T-helper 22 cell (primary cell): ENCODE measurements at regions not wholly inside any gene's neighbourhood (a gene's known extent, or its start where the extent isn't known, plus 50 kb on each side); places are given as distances from the start of the nearest gene placed in this dataset.
A peak's percentile ranks its signal among the peaks of the same experiment; 100 is the strongest.
"Not testable (repeated sequence)": the region's sequence is repeated elsewhere in the genome, so short reads cannot be mapped to it uniquely, and the experiment has no call there.

ENCODE experiments used
- DNase-seq: peaks from one replicate; pipeline ENCODE4 v3.0.0-alpha.2; 2020; ENCODE audit warnings: low read depth

DNA sequence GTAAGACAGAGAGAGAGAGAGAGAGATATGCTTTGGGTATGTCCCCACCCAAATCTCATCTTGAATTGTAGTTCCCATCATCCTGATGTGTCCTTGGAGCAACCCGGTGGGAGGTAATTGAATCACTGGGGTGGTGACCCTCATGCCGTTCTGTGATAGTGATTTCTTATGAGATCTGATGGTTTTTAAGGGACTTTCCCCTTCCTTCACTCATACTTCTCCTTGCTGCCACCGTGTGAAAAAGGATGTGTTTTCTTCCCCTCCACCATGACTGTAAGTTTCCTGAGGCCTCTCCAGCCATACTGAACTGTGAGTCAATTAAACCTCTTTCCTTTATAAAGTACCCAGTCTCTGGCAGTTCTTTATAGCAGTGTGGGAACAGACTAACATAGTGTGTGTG, 60.3 kb downstream of the EOMES start:
- DNase-seq = no peak

DNA sequence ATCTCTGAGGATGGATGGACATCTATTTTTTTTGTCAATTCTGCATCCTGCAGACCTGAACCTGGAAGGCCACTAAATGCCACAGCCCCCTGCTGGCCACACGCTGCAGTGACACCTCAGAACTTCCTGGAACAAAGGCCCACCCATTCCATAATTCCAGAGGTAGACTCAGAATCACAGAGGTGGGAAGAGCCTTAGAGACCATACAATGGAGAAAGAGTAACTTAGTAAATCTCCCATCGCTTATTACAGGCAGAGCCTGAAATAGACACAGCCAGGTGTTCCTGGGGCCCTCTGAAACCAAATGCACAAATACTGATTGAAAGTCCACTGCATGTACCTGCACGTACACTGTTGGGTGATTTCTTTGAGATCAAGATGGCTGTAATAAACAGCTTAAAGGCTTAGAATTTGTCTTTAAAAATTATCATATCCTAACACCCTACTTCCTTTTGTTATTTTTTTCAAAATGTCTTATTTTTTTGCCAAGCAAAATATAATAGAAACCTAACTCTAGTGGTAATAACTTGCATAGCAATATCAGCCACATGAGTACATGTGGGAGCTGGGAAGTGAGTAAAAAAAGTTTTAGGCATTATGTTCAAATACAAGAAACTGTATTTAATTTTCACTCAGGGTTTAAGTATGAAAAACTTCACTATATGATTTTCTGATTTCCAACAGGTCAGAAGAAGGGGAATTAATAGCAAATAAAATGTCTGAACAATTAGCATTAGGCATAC, 62.7 kb downstream of the EOMES start:
- peak; percentile 2 for DNase-seq

DNA sequence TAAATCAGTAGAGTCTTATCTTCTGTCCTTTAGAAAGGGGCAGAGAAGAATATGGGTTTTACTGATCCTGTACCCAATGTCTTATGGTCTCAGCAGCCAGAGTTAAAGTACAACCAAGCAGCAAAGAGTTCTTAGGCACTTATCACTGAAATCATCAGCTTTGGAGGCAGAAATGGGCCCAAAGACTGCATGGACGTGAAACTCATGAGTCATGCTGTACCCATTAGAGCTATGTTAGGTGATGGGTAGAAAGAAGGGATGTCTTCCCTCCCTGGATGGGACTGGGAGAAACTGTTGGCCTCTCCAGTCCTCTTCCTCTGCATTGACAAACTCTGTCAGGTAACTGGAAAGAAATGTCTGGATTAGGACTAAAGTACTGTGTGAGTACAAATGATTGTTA, 63.4 kb downstream of the EOMES start:
- DNase-seq = no peak

DNA sequence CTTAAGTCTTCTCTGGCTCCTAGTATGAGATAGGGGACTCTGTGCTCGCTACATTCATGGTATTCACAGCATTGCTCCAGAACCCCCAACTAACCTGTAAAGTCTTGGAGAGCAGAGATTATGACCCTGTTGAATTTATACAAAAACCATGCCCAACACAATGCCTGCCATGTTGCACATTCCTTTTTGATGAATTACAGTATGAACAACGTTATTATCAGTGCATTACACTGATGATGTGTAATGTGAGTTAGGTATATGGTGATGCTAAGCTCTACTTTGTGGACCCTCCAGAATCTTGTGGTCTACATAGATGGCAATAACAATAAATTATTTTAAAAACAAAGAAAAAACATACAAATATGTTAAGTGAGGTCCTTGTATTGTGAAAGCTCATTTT, 64.3 kb downstream of the EOMES start:
- DNase-seq = no peak

DNA sequence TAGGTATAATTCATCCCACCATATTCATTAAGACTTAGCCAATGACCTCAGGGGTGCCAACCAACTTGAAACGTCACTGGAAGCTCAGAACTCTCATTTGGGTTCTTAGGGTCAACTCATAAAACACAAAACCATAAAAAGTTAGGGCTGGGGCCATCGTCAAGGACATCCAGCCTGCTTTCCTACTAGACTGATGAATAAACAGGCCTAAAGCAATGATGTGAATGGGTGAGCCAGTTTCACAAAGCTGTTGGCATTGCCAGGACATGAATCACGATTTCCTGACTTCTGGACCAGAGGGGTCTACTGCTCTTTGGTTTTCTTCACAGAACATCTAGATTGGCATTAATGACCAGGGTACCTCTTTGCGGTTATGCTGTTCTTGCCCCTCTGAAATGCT, 64.7 kb downstream of the EOMES start:
- no peak for DNase-seq

DNA sequence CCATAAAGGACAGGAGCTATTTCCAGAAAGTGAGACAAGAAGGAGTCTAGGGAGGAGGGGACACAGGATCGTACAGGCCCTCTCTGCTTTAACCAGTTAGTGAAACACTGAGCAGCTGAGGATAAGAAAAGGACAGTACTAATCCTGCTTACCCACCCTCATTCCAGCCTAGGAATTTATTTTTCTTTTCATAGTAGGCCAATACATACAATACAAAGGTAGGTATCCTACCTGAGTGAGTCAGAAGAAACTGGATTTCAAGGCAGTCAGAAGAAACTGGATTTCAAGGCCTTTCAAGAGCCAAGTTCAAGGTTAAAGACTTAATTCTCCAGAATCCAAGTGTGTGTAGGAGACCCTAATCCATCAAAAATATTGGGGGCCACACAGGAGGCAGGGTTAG, 65.3 kb downstream of the EOMES start:
- DNase-seq = no peak

DNA sequence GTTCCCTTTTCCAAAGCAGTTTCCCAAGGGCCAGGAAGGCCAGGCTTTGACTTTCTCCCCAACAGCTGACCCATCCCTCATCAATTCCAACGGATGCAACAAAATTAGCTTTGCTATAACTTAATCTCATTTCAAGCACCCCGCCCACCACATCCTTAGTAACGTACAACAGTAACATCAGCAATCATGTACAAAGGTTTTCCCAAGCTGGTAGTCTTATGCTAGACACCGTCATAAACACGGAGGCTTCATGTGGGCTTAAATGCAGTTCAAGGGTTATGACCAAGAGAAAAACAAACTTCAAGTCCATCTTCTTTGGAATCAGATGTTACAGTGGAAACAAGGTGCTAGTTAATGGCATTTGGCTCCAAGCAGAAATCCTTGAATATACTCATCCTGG, 66.6 kb downstream of the EOMES start:
- no peak for DNase-seq

DNA sequence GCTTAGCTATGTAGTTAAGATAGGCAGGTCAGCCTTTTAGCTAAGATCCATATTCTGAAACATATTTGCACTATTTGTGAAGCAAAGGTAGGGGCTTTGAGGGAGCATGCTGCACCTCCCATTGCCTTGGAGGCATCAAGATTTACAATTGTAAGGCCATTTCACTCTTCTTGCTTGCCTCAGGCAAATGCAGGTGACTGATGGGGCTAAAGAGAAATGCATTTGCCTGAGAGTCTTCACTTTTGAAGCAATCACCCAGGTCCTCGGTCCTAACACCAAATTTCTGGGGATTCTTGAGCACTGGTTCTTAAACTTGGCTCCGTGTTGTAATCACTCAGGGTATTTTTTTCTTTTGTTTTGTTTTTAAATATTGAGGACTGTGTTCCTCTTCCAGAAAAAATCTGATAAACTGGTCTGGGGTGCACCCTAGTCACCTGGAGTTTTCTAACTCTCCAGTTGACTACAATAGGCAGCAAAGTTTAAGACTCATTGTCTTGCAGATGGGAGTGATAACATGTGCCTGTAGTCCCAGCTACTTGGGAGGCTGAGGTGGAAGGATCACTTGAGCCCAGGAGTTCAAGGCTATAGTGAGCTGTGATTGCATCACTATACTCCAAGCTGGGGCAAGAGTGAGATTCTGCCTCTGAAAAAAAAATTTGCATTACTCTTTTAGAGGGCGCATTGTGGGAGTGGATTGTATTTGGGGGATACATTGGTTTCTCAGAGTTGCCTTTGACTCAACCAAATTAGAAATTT, 68.1 kb downstream of the EOMES start:
- no peak for DNase-seq

DNA sequence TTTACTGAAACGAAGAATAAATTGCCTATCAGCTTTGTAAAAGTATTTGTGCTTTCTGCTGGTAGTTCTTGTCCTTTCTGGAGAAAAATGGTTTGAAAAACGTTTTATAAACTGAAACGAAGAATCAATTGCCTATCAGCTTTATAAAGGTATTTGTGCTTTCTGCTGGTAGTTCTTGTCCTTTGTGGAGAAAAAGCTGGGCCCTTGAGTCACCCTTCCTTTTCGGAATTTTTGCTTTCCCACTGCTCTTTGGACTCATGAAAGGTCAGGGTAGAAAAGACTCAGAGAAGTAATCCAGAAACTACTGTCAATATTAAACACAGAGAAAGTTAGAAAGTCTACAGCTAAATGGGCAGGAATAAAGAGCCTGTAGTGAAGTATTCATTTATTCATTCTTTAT, 72.8 kb downstream of the EOMES start:
- DNase-seq = no peak

DNA sequence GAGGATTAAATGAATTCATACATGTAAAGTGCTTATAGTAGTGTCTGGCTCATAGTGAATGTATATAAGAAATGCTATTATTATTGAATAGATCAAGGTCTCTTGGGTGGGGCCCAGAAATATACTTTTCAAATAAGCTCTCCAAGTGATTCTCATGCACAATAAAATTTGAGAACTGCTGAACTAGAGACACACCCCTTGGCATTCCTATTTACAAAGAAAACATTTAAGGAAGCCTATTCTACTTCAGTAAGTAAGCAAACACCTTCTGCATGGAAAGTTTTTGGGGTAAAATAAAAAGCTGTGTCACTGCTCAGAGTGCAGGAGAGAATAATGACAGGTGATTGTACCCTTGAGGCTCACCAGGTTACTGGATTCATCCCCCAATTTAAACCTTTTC, 75.2 kb downstream of the EOMES start:
- DNase-seq = no peak

DNA sequence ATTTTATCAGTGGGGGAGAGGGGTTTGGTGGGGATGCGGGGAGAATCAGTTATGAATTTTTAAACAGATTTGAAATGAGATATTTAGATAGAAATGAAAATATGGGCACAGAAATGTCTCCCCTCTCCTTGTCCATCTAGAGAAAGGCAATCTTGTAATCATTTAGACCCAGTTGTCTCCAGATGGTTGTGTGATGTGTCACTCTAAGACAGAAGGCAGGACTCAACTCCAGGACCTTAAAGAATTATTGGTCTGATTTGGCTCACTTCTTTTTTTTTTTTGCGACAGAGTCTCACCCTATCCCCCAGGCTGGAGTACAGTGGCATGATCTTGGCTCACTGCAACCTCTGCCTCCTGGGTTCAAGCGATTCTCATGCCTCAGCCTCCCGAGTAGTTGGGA, 77.2 kb downstream of the EOMES start:
- no peak for DNase-seq

DNA sequence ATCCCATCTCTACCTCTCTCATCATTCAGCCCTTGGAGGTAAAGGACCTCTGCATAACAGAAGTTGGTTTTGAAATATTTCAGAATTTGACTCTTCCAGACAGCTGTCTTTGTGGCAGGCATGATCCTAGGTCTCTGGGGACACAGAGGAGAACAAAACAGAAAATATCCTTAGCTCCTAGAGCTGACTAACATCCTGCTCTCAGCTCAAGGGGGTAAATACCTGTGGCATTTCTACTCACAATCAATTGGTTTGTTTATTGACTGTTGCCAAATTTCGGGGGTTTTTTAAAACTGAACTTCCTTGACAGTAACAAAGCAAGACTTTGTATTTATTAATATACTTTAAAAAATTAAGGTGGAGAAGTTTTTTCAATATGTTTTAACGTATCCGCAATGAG, 78.8 kb downstream of the EOMES start:
- no peak for DNase-seq

DNA sequence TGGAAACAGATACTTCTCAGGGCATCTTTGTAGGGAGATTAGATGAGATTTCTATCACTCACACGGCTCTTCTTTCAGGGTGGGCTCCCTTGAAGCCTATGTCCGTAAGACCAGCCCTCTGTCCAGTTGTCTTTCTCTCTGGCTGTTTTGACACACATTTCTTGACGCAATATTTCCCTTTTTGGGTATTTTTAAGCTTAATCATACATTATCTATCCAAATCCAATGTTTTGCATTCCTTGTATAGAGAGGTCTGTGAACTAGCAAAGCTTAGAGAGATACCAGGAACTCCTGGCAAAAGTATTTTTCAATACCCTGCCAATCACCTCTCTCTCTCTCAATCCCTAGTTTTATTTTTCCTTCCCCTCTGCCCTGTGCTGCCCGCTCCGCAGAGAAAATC, 79.3 kb downstream of the EOMES start:
- no peak for DNase-seq

DNA sequence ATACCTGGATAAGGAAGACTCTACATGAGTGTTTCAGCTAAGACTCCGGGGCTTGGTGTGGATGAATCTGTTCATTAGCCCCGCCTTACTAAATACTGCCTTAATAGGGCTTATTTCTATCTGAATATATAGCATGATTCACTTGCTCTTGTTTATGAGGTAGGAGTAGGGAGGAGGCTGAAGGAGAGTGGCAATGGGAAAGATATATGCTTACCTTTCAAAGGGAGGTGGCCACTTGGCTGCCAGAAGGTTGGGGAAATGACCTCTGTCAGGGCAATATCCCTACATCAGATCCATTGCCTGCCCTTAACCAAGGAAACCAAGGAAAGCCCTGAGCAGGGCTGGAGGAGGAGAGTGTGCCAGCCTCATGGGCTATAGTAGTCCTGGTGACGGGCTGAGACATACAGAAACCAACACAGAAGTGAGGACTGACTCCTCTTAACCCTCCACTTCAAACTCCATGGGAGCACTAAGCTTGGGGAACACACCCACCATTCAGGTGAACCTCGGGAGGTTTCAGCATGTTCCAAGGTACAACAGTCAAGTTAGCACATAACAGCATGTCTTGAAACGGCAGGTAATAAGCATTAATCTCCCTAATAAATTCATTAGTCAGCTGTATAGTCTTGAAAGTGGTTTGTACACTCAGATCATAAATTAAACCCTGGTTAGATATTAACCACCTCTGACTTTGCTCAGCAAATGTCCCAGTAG, 80.1 kb downstream of the EOMES start:
- no peak for DNase-seq

DNA sequence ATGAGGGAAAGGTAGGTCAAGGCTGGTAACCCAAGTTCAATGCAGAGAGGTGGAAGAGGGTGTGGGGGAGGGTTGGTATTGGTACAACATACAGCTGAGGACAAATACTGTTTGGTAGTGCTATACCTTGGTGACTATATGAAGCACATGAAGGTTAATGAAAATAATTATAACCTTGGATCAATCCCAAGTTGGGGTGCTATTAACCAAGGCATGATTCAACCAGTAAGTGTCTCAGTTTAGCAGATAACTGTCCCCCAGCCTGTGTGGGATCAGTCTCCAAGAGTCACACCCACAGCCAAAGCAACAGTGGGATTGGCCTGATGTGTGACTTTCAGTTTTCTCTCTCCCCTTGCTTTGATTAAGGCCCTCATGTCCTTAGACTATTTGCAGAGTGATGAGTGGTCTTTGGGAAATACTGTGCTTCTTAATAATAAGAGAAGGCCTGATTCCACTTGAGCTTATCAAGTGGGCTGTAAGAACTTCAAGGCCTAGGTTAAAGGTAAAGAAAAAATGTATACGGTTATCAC, 80.8 kb downstream of the EOMES start:
- DNase-seq = no peak

DNA sequence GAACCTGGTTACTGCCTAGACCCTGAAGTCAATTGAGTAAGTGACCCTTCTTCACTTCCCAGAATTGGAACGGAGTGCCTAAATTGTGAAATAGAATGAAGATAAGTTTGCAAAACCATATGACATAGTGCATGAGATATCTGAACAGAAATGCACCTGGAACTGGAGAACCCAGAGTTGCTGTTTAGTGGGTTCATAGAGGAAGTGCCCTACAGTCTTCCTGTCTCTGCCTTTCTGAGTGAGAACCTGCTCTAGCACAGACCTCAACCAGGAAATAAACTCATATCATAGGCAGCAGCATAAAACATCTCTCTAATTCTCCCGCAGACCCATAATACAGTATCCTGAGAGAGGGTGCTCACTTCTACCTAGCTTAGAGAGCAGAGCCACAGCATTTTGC, 82.9 kb downstream of the EOMES start:
- DNase-seq = no peak

DNA sequence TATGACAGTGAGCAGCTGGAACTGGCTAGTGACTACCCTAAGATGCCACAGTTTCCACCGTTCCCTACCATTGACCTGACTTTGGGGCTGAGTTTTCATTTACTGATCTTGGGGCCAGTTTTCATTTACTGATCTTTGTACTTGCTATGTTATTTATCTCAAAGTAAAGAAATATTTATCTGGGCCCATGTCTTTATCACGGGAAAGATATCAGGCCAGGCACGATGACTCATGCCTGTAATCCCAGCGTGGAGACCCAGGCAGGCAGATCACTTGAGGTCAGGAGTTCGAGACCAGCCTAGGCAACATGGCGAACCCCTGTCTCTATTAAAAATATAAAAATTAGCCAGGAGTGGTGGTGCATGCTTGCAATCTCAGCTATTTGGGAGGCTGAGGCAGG, 83.5 kb downstream of the EOMES start:
- no peak for DNase-seq

DNA sequence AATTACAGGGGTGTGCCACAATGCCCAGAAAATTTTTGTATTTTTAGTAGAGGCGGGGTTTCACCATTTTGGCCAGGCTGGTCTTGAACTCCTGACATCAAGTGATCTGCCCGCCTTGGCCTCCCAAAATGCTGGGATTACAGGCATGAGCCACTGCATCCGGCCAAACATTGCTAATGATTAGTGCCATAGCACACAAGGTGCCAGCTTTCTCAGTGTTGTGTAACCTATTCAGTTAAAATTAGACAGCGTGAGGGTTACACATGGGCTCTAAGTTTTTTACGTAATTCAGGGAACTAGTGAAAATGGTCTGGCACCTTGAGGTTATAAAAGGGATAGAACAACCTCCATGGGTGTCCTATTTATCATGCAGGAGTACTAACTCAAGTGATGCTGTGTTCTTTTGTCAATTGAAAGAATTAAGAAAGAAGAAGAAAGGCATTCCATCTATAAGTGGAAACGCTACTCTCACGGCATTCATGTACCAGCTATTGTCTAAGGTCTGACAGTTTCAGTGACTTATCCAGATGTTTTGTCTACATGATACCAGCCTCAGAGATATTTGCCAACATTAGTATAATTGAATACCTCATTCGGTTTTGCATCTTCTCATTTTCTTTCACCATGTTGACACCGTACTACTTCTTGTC, 84.7 kb downstream of the EOMES start:
- no peak for DNase-seq

DNA sequence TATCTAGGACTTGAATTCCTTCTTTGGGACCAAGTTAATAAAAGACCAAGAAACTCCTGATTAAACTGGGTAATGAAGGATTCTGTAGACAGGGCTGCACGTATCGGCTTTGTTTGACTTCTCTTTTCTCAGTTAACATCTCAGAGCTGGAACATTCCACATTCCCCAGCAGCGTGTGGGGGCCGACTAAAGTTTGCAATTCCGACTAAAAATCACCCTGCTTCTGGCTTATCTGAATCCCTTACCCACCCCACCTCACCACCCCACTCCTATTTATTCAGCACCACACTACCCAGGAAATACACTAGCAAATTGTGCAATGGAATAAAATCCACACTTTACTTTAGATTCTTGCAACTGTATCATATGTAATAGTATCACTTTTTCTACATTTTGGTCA, 87.1 kb downstream of the EOMES start:
- DNase-seq = not testable (repeated sequence)

DNA sequence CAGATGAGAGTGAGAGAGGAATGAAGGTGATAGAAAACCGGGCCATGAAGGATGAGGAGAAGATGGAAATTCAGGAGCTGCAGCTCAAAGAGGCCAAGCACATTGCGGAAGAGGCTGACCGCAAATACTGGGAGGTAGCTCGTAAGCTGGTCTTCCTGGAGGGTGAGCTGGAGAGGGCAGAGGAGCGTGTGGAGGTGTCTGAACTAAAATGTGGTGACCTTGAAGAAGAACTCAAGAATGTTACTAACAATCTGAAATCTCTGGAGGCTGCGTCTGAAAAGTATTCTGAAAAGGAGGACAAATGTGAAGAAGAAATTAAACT, 88.9 kb downstream of the EOMES start:
- DNase-seq = peak; percentile 3

DNA sequence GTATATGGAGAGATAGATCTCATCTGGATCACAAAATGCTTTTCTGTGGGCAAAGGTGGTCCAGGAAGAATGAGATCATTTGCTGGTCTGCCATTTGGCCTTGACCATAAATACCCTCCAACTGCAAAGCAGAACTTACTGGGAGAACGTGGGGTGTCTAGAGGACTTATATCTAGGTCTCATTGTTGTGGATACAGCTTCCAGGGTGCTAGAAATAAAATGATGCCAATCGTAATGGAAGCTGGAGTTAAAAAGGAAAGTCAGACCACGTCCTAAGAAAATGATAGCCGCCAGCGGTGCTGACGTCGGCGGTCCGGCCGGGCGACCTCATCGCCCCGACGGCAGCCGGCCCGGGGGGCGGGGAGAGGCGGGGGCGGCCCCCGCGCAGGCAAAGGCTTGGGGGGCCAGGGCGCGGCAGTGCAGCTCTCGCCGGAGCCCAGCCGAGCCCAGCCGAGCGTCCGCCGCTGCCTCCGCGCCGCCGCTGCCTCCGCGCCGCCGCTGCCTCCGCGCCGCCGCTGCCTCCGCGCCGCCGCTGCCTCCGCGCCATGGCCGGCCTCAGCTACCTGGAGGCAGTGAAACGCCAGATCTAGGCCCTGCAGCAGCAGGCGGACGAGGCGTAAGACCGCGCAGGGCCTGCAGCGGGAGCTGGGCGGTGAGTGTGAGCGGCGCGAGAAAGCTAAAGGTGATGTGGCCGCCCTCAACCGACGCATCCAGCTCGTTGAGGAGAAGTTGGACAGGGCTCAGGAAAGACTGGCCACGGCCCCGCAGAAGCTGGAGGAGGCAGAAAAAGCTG, 89.5 kb downstream of the EOMES start:
- peak; percentile 29 for DNase-seq

DNA sequence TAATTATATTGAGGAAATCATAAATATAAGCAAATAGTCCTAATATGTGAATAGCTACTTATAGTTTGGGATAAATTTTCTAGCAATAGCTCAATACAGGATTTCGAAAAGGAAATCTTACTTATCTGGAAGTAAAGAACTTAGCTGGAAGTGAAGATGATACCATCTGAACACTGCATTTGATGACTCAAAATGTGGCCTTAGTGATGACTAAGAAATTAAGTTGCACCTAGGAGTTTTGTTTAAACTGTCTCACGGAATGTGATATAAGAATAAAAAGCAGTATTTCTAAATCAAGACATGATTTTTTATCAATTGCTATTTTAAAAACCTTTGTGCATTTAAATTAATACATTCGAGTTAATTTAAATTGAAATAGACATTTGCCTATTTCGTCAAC, 91.2 kb downstream of the EOMES start:
- no peak for DNase-seq
